Mesenchymal stem cell (in vitro differentiated cells and primary cell): ENCODE measurements at regions not wholly inside any gene's neighbourhood (a gene's known extent, or its start where the extent isn't known, plus 50 kb on each side); places are given as distances from the start of the nearest gene placed in this dataset.
"Not testable (repeated sequence)": the region's sequence is repeated elsewhere in the genome, so short reads cannot be mapped to it uniquely, and the experiment has no call there.

Experiments
- DNase-seq: peaks from one replicate; pipeline ENCODE4 v3.0.0-alpha.2; 2013
- H2AFZ ChIP-seq: one replicate; pipeline ENCODE4 v1.6.1; 2013; ENCODE audit warnings: low read depth, mild to moderate bottlenecking, control low read depth, inconsistent platforms, low read length, moderate library complexity
- H2AK5ac ChIP-seq: 2 replicates; pipeline ENCODE4 v1.6.1; 2013; ENCODE audit warnings: low read length, moderate library complexity, mild to moderate bottlenecking, inconsistent platforms; ENCODE audit not compliant: severe bottlenecking
- H2BK120ac ChIP-seq: one replicate; pipeline ENCODE4 v1.6.1; 2013; ENCODE audit warnings: low read depth, mild to moderate bottlenecking, inconsistent platforms, low read length, moderate library complexity
- H2BK12ac ChIP-seq, 2 experiments: one replicate each; pipeline ENCODE4 v1.6.1; 2013; ENCODE audit warnings: inconsistent platforms in 2 of 2, low read length in 2 of 2, mild to moderate bottlenecking in 2 of 2, moderate library complexity in 2 of 2, control low read depth in 1 of 2
- H2BK15ac ChIP-seq: one replicate; pipeline ENCODE4 v1.6.1; 2013; ENCODE audit warnings: mild to moderate bottlenecking, low read depth, inconsistent platforms; ENCODE audit not compliant: poor library complexity, severe bottlenecking
- H2BK5ac ChIP-seq: 2 replicates; pipeline ENCODE4 v1.6.1; 2013; ENCODE audit warnings: low read depth, mild to moderate bottlenecking, low read length, control low read depth, inconsistent platforms; ENCODE audit not compliant: poor library complexity, severe bottlenecking
- H3K14ac ChIP-seq, 2 experiments: one replicate each; pipeline ENCODE4 v1.6.1; 2013; ENCODE audit warnings: inconsistent platforms in 2 of 2, low read length in 2 of 2, control low read depth in 1 of 2, mild to moderate bottlenecking in 1 of 2, moderate library complexity in 1 of 2
- H3K18ac ChIP-seq, 2 experiments: one replicate each; pipeline ENCODE4 v1.6.1; 2013; ENCODE audit warnings: inconsistent platforms in 2 of 2, low read length in 2 of 2, control low read depth in 1 of 2, low read depth in 1 of 2, mild to moderate bottlenecking in 1 of 2
- H3K23ac ChIP-seq, 2 experiments: one replicate each; pipeline ENCODE4 v1.6.1; 2013; ENCODE audit warnings: inconsistent platforms in 2 of 2, low read length in 2 of 2, mild to moderate bottlenecking in 2 of 2, moderate library complexity in 2 of 2, control low read depth in 1 of 2
- H3K27ac ChIP-seq: 2 replicates; pipeline ENCODE4 v1.5.1; 2013; ENCODE audit warnings: mild to moderate bottlenecking, moderate library complexity, low read length, control low read depth, inconsistent platforms; ENCODE audit not compliant: poor library complexity, severe bottlenecking
- H3K27me3 ChIP-seq, 2 experiments: 2 replicates each; pipeline versions ENCODE4 v1.6.1 to v1.7.0; 2013; ENCODE audit warnings: low read length in 2 of 2, mild to moderate bottlenecking in 2 of 2, moderate library complexity in 2 of 2, control low read depth in 1 of 2, inconsistent platforms in 1 of 2; ENCODE audit not compliant: control insufficient read depth in 1 of 2, insufficient read depth in 1 of 2
- H3K36me3 ChIP-seq, 2 experiments: 2 replicates each; pipeline versions ENCODE4 v1.6.1 to v1.7.0; 2013; ENCODE audit warnings: low read length in 2 of 2, control low read depth in 1 of 2, inconsistent platforms in 1 of 2, low read depth in 1 of 2, mild to moderate bottlenecking in 1 of 2; ENCODE audit not compliant: insufficient read depth in 2 of 2, control insufficient read depth in 1 of 2
- H3K4ac ChIP-seq, 2 experiments: one replicate each; pipeline ENCODE4 v1.6.1; 2013; ENCODE audit warnings: inconsistent platforms in 2 of 2, low read length in 2 of 2, mild to moderate bottlenecking in 2 of 2, moderate library complexity in 2 of 2, control low read depth in 1 of 2, low read depth in 1 of 2
- H3K4me1 ChIP-seq: 2 replicates; pipeline ENCODE4 v1.6.1; 2013; ENCODE audit warnings: low read depth, low read length, control low read depth; ENCODE audit not compliant: control insufficient read depth, insufficient read depth
- H3K4me2 ChIP-seq: 2 replicates; pipeline ENCODE4 v1.6.1; 2013; ENCODE audit warnings: low read length, mild to moderate bottlenecking, inconsistent platforms; ENCODE audit not compliant: poor library complexity, severe bottlenecking
- H3K4me3 ChIP-seq, 2 experiments: 2 replicates each; pipeline versions ENCODE4 v1.5.1 to v1.7.0; 2013; ENCODE audit warnings: low read length in 2 of 2, mild to moderate bottlenecking in 2 of 2, control low read depth in 1 of 2, low read depth in 1 of 2; ENCODE audit not compliant: insufficient read depth in 1 of 2
- H3K79me1 ChIP-seq: replicated peaks from 2 replicates; pipeline ENCODE4 v1.6.1; 2013; ENCODE audit warnings: mild to moderate bottlenecking, control low read depth, low read length, inconsistent platforms; ENCODE audit not compliant: poor library complexity, severe bottlenecking
- H3K9ac ChIP-seq: 2 replicates; pipeline ENCODE4 v1.7.0; 2013; ENCODE audit warnings: mild to moderate bottlenecking, low read length, moderate library complexity
- H3K9me3 ChIP-seq: 2 replicates; pipeline ENCODE4 v1.7.0; 2013; ENCODE audit warnings: mild to moderate bottlenecking, low read length; ENCODE audit not compliant: control insufficient read depth
- H4K8ac ChIP-seq: one replicate; pipeline ENCODE4 v1.6.1; 2013; ENCODE audit warnings: inconsistent platforms, mild to moderate bottlenecking, low read length, moderate library complexity
- H4K91ac ChIP-seq: one replicate; pipeline ENCODE4 v1.6.1; 2013; ENCODE audit warnings: mild to moderate bottlenecking, low read length, inconsistent platforms
- WGBS: methylation state at CpG from one replicate; pipeline ENCODE4 v1.1.7; 2013; ENCODE audit warnings: mixed read lengths; 5-methylcytosine and 5-hydroxymethylcytosine counted together

- H3K79me1 ChIP-seq, H3K27me3 ChIP-seq, H3K27ac ChIP-seq, H3K18ac ChIP-seq, H4K91ac ChIP-seq, H3K4me2 ChIP-seq, H4K8ac ChIP-seq, H2AK5ac ChIP-seq, H3K36me3 ChIP-seq, H2BK15ac ChIP-seq, H3K9me3 ChIP-seq, H3K9ac ChIP-seq, H2BK5ac ChIP-seq, DNase-seq, H3K4me1 ChIP-seq, H3K23ac ChIP-seq, H2AFZ ChIP-seq, H3K4me3 ChIP-seq, H3K4ac ChIP-seq, H3K14ac ChIP-seq: not testable (repeated sequence)
- H2BK12ac ChIP-seq = peak overlapping the region in 1 of 2 experiments; percentile 42
- H2BK120ac ChIP-seq = peak overlapping the region; percentile 24
Observed at GRCh38 chr2:67906547-67906946, 156.3 kb downstream of the C1D start.

- peak overlapping the region; percentile 5 for H4K8ac ChIP-seq
- H3K36me3 ChIP-seq = no peaks in the 10 kb centered on the region
- peak overlapping the region; percentile 30 for H2AFZ ChIP-seq
- H3K79me1 ChIP-seq = no peaks in the 10 kb centered on the region
- DNase-seq = peak; percentile 86
- peak overlapping the region in 1 of 2 experiments; percentile 47 for H2BK12ac ChIP-seq
- H4K91ac ChIP-seq = peak overlapping the region; percentile 19
- H2BK5ac ChIP-seq = no peak overlapping the region
- peaks cover 4% of the 10 kb centered on the region for H3K4me1 ChIP-seq
- no peaks in the 10 kb centered on the region for H3K9me3 ChIP-seq
- no peaks in the 10 kb centered on the region for H3K27me3 ChIP-seq
- WGBS = 0% methylated on average over 1 of the region's 2 CpGs
- peak overlapping the region; percentile 93 for H3K27ac ChIP-seq
- peak overlapping the region; percentile 82 for H3K9ac ChIP-seq
- H3K4ac ChIP-seq = no peak overlapping the region
- H3K14ac ChIP-seq = no peak overlapping the region
- no peak overlapping the region for H2BK120ac ChIP-seq
- no peak overlapping the region for H3K4me2 ChIP-seq
- peak overlapping the region in 1 of 2 experiments; percentile 53 for H3K23ac ChIP-seq
- peak overlapping the region; percentile 23 for H2AK5ac ChIP-seq
- no peak overlapping the region for H2BK15ac ChIP-seq
- H3K18ac ChIP-seq = peak overlapping the region; percentile 62 to 89
- peak overlapping the region in 1 of 2 experiments; percentile 25 for H3K4me3 ChIP-seq
Observed at GRCh38 chr2:67917332-67918054, 145.3 kb downstream of the C1D start.

- Histone ChIP-seq H3K23ac (no peak overlapping the region), H3K36me3 (no peaks in the 10 kb centered on the region), H3K4me1 (peaks cover 4% of the 10 kb centered on the region), H2BK120ac (no peak overlapping the region), H3K79me1 (no peaks in the 10 kb centered on the region), H3K4me2 (no peak overlapping the region), H3K14ac (no peak overlapping the region), H4K91ac (no peak overlapping the region), H3K9ac (no peak overlapping the region), H2AFZ (no peak overlapping the region), H3K9me3 (no peaks in the 10 kb centered on the region), H3K27ac (no peak overlapping the region), H2AK5ac (peak overlapping the region; percentile 6), H3K27me3 (no peaks in the 10 kb centered on the region), H3K4ac (peak overlapping the region in 1 of 2 experiments; percentile 13), H3K4me3 (no peak overlapping the region), H3K18ac (peak overlapping the region in 1 of 2 experiments; percentile 8), H2BK12ac (peak overlapping the region in 1 of 2 experiments; percentile 85), H2BK5ac (no peak overlapping the region), H4K8ac (no peak overlapping the region), H2BK15ac (peak overlapping the region; percentile 82)
- no peak for DNase-seq
- WGBS = 97% methylated on average over 3 of the region's 3 CpGs
Observed at GRCh38 chr2:67918471-67918870, 144.3 kb downstream of the C1D start.

- Histone ChIP-seq H3K9ac (no peak overlapping the region), H2BK5ac (no peak overlapping the region), H3K4me3 (no peak overlapping the region), H3K36me3 (no peaks in the 10 kb centered on the region), H4K8ac (no peak overlapping the region), H3K9me3 (no peaks in the 10 kb centered on the region), H2AK5ac (no peak overlapping the region), H3K27ac (no peak overlapping the region), H4K91ac (no peak overlapping the region), H3K27me3 (no peaks in the 10 kb centered on the region), H2BK15ac (no peak overlapping the region), H3K4ac (no peak overlapping the region), H2BK12ac (no peak overlapping the region), H3K18ac (no peak overlapping the region), H3K14ac (no peak overlapping the region), H3K23ac (no peak overlapping the region), H3K4me2 (no peak overlapping the region), H2AFZ (no peak overlapping the region), H2BK120ac (no peak overlapping the region), H3K4me1 (peaks cover 4% of the 10 kb centered on the region), H3K79me1 (no peaks in the 10 kb centered on the region)
- DNase-seq = no peak
- WGBS = 50% methylated on average over 1 of the region's 1 CpG
Observed at GRCh38 chr2:67919490-67919889, 143.3 kb downstream of the C1D start.
